ENCODE measurements at regions not wholly inside any gene's neighbourhood (a gene's known extent, or its start where the extent isn't known, plus 50 kb on each side); places are given as distances from the start of the nearest gene placed in this dataset.

GRCh38 chr12:46711756-46712155, 114.0 kb downstream of the SLC38A4 start:
- no peak overlapping the region for H3K27ac ChIP-seq
- TF ChIP-seq ZFX (IDR thresholded peaks at IDR 0.05) (no peak), CTCF (conservative IDR thresholded peaks at IDR 0.05) (no peak)

- TF ChIP-seq CTCF (conservative IDR thresholded peaks at IDR 0.05) = no peak
- no peak for TF ChIP-seq ZFX (IDR thresholded peaks at IDR 0.05)
- no peak overlapping the region for H3K27ac ChIP-seq
Measured at GRCh38 chr12:46710125-46710743, 115.6 kb downstream of the SLC38A4 start.

GRCh38 chr12:46702581-46703344, 123.0 kb downstream of the SLC38A4 start:
- H3K27ac ChIP-seq = no peak overlapping the region
- no peak for TF ChIP-seq ZFX (IDR thresholded peaks at IDR 0.05)
- no peak for TF ChIP-seq CTCF (conservative IDR thresholded peaks at IDR 0.05)

GRCh38 chr12:46701356-46701755, 124.4 kb downstream of the SLC38A4 start:
- no peak for TF ChIP-seq ZFX (IDR thresholded peaks at IDR 0.05)
- no peak overlapping the region for H3K27ac ChIP-seq

GRCh38 chr12:46699986-46700385, 125.8 kb downstream of the SLC38A4 start:
- H3K27ac ChIP-seq = no peak overlapping the region
- TF ChIP-seq ZFX (IDR thresholded peaks at IDR 0.05) (no peak), CTCF (conservative IDR thresholded peaks at IDR 0.05) (no peak)

GRCh38 chr12:46698003-46698402, 127.8 kb downstream of the SLC38A4 start:
- TF ChIP-seq ZFX (IDR thresholded peaks at IDR 0.05) (no peak), CTCF (conservative IDR thresholded peaks at IDR 0.05) (no peak)

GRCh38 chr12:46693518-46693917, 132.3 kb downstream of the SLC38A4 start:
- TF ChIP-seq CTCF (conservative IDR thresholded peaks at IDR 0.05) (no peak), ZFX (IDR thresholded peaks at IDR 0.05) (no peak)
- H3K27ac ChIP-seq = no peak overlapping the region

More at GRCh38 chr12:46698003-46698402, 127.8 kb downstream of the SLC38A4 start:
- H3K27ac ChIP-seq = no peak overlapping the region

Data from C4-2B (cell line).